ENCODE measurements at regions not wholly inside any gene's neighbourhood (a gene's known extent, or its start where the extent isn't known, plus 50 kb on each side); places are given as distances from the start of the nearest gene placed in this dataset.

- Histone ChIP-seq H3K79me2 (ENCODE audit: insufficient read depth, low read length) (no peaks in the 10 kb centered on the region), H4K20me1 (ENCODE audit: insufficient read depth, low read length, poor library complexity, severe bottlenecking) (no peaks in the 10 kb centered on the region), H3K9me3 (ENCODE audit: insufficient read depth, low read depth, low read length) (no peaks in the 10 kb centered on the region), H3K4me3 (ENCODE audit: low read length, poor library complexity, severe bottlenecking) (no peak overlapping the region), H3K4me1 (ENCODE audit: insufficient read depth, low read length, poor library complexity, severe bottlenecking) (no peaks in the 10 kb centered on the region), H2AFZ (ENCODE audit: low read length) (no peak overlapping the region), H3K9me2 (replicated peaks; ENCODE audit: low read depth, low read length) (no peaks in the 10 kb centered on the region), H3K27me3 (ENCODE audit: insufficient read depth, low read length, poor library complexity, severe bottlenecking) (no peaks in the 10 kb centered on the region), H3F3A (ENCODE audit: low read depth) (no peaks in the 10 kb centered on the region), H3K4me2 (ENCODE audit: low read depth, low read length, poor library complexity, severe bottlenecking) (no peak overlapping the region), H3K36me3 (ENCODE audit: insufficient read depth, low read length) (no peaks in the 10 kb centered on the region), H3K9ac (ENCODE audit: low read depth, low read length, poor library complexity, severe bottlenecking) (no peak overlapping the region)
- no peak for TF ChIP-seq CTCF (conservative IDR thresholded peaks at IDR 0.05; ENCODE audit: low read length)
- TF ChIP-seq EZH2phosphoT487 (IDR thresholded peaks at IDR 0.05; ENCODE audit: borderline replicate concordance), result no peak
These were observed 99.6 kb upstream of the COL21A1 start for GRCh38 chr6:56346958-56347357.

GRCh38 chr6:56345376-56345995, 98.1 kb upstream of the COL21A1 start:
- Histone ChIP-seq H3K9me3 (ENCODE audit: insufficient read depth, low read depth, low read length) (no peaks in the 10 kb centered on the region), H4K20me1 (ENCODE audit: insufficient read depth, low read length, poor library complexity, severe bottlenecking) (no peaks in the 10 kb centered on the region), H2AFZ (ENCODE audit: low read length) (no peak overlapping the region), H3K27me3 (ENCODE audit: insufficient read depth, low read length, poor library complexity, severe bottlenecking) (no peaks in the 10 kb centered on the region), H3K79me2 (ENCODE audit: insufficient read depth, low read length) (no peaks in the 10 kb centered on the region), H3K4me1 (ENCODE audit: insufficient read depth, low read length, poor library complexity, severe bottlenecking) (no peaks in the 10 kb centered on the region), H3K36me3 (ENCODE audit: insufficient read depth, low read length) (no peaks in the 10 kb centered on the region), H3K4me2 (ENCODE audit: low read depth, low read length, poor library complexity, severe bottlenecking) (no peak overlapping the region), H3K9ac (ENCODE audit: low read depth, low read length, poor library complexity, severe bottlenecking) (no peak overlapping the region), H3K9me2 (replicated peaks; ENCODE audit: low read depth, low read length) (no peaks in the 10 kb centered on the region), H3F3A (ENCODE audit: low read depth) (no peaks in the 10 kb centered on the region), H3K4me3 (ENCODE audit: low read length, poor library complexity, severe bottlenecking) (no peak overlapping the region)
- TF ChIP-seq CTCF (conservative IDR thresholded peaks at IDR 0.05; ENCODE audit: low read length) (no peak), EZH2phosphoT487 (IDR thresholded peaks at IDR 0.05; ENCODE audit: borderline replicate concordance) (no peak)

- Histone ChIP-seq H3K36me3 (ENCODE audit: insufficient read depth, low read length) (no peaks in the 10 kb centered on the region), H3F3A (ENCODE audit: low read depth) (no peaks in the 10 kb centered on the region), H3K4me2 (ENCODE audit: low read depth, low read length, poor library complexity, severe bottlenecking) (no peak overlapping the region), H4K20me1 (ENCODE audit: insufficient read depth, low read length, poor library complexity, severe bottlenecking) (no peaks in the 10 kb centered on the region), H3K4me3 (ENCODE audit: low read length, poor library complexity, severe bottlenecking) (no peak overlapping the region), H3K9ac (ENCODE audit: low read depth, low read length, poor library complexity, severe bottlenecking) (no peak overlapping the region), H3K9me2 (replicated peaks; ENCODE audit: low read depth, low read length) (no peaks in the 10 kb centered on the region), H2AFZ (ENCODE audit: low read length) (no peak overlapping the region), H3K4me1 (ENCODE audit: insufficient read depth, low read length, poor library complexity, severe bottlenecking) (no peaks in the 10 kb centered on the region), H3K9me3 (ENCODE audit: insufficient read depth, low read depth, low read length) (no peaks in the 10 kb centered on the region), H3K79me2 (ENCODE audit: insufficient read depth, low read length) (no peaks in the 10 kb centered on the region), H3K27me3 (ENCODE audit: insufficient read depth, low read length, poor library complexity, severe bottlenecking) (no peaks in the 10 kb centered on the region)
- TF ChIP-seq EZH2phosphoT487 (IDR thresholded peaks at IDR 0.05; ENCODE audit: borderline replicate concordance) (no peak), CTCF (conservative IDR thresholded peaks at IDR 0.05; ENCODE audit: low read length) (no peak)
These were observed 95.9 kb upstream of the COL21A1 start for GRCh38 chr6:56343295-56343694.

All from Loucy (cell line).